ENCODE measurements at regions not wholly inside any gene's neighbourhood (a gene's known extent, or its start where the extent isn't known, plus 50 kb on each side); places are given as distances from the start of the nearest gene placed in this dataset.

GRCh38 chr7:24477398-24478136 is 95.7 kb upstream of the PALS2 start:
- H3K4me1 ChIP-seq (ENCODE audit: insufficient read depth, poor library complexity, severe bottlenecking) = peaks cover 7% of the 10 kb centered on the region
- no peaks in the 10 kb centered on the region for H3K9me3 ChIP-seq (ENCODE audit: severe bottlenecking)
- no peak overlapping the region for H3K4me3 ChIP-seq (ENCODE audit: severe bottlenecking)
- peak; percentile 81 for ATAC-seq (ENCODE audit: low read depth)
- no peaks in the 10 kb centered on the region for H3K36me3 ChIP-seq (ENCODE audit: low read depth)
- peaks cover 2% of the 10 kb centered on the region for H3K27me3 ChIP-seq (ENCODE audit: insufficient read depth, poor library complexity, severe bottlenecking)
- DNase-seq (ENCODE audit: low spot score) = no peak
- TF ChIP-seq CTCF (IDR thresholded peaks at IDR 0.05; ENCODE audit: poor library complexity, severe bottlenecking) = no peak
- H3K27ac ChIP-seq (ENCODE audit: poor library complexity, severe bottlenecking) = no peak overlapping the region

- H3K9me3 ChIP-seq (ENCODE audit: severe bottlenecking) = no peaks in the 10 kb centered on the region
- H3K4me3 ChIP-seq (ENCODE audit: severe bottlenecking) = no peak overlapping the region
- ATAC-seq (ENCODE audit: low read depth) (no peak), DNase-seq (ENCODE audit: low spot score) (no peak)
- H3K27me3 ChIP-seq (ENCODE audit: insufficient read depth, poor library complexity, severe bottlenecking) = peaks cover 2% of the 10 kb centered on the region
- H3K27ac ChIP-seq (ENCODE audit: poor library complexity, severe bottlenecking) = no peak overlapping the region
- no peaks in the 10 kb centered on the region for H3K36me3 ChIP-seq (ENCODE audit: low read depth)
- H3K4me1 ChIP-seq (ENCODE audit: insufficient read depth, poor library complexity, severe bottlenecking) = peaks cover 7% of the 10 kb centered on the region
- TF ChIP-seq CTCF (IDR thresholded peaks at IDR 0.05; ENCODE audit: poor library complexity, severe bottlenecking) = no peak
Observed at GRCh38 chr7:24478137-24478655, 95.1 kb upstream of the PALS2 start.

GRCh38 chr7:24480501-24480900 is 92.8 kb upstream of the PALS2 start:
- Histone ChIP-seq H3K4me3 (ENCODE audit: severe bottlenecking) (no peak overlapping the region), H3K27ac (ENCODE audit: poor library complexity, severe bottlenecking) (no peak overlapping the region), H3K9me3 (ENCODE audit: severe bottlenecking) (no peaks in the 10 kb centered on the region), H3K36me3 (ENCODE audit: low read depth) (no peaks in the 10 kb centered on the region), H3K4me1 (ENCODE audit: insufficient read depth, poor library complexity, severe bottlenecking) (peaks cover 7% of the 10 kb centered on the region), H3K27me3 (ENCODE audit: insufficient read depth, poor library complexity, severe bottlenecking) (no peaks in the 10 kb centered on the region)
- ATAC-seq (ENCODE audit: low read depth) (no peak), DNase-seq (ENCODE audit: low spot score) (no peak)
- no peak for TF ChIP-seq CTCF (IDR thresholded peaks at IDR 0.05; ENCODE audit: poor library complexity, severe bottlenecking)

GRCh38 chr7:24483804-24484203 is 89.4 kb upstream of the PALS2 start:
- no peak for TF ChIP-seq CTCF (IDR thresholded peaks at IDR 0.05; ENCODE audit: poor library complexity, severe bottlenecking)
- Histone ChIP-seq H3K27me3 (ENCODE audit: insufficient read depth, poor library complexity, severe bottlenecking) (no peaks in the 10 kb centered on the region), H3K4me1 (ENCODE audit: insufficient read depth, poor library complexity, severe bottlenecking) (no peaks in the 10 kb centered on the region), H3K9me3 (ENCODE audit: severe bottlenecking) (no peaks in the 10 kb centered on the region), H3K4me3 (ENCODE audit: severe bottlenecking) (no peak overlapping the region), H3K27ac (ENCODE audit: poor library complexity, severe bottlenecking) (no peak overlapping the region), H3K36me3 (ENCODE audit: low read depth) (no peaks in the 10 kb centered on the region)
- ATAC-seq (ENCODE audit: low read depth) (no peak), DNase-seq (ENCODE audit: low spot score) (no peak)

- Histone ChIP-seq H3K27me3 (ENCODE audit: insufficient read depth, poor library complexity, severe bottlenecking) (peaks cover 25% of the 10 kb centered on the region), H3K27ac (ENCODE audit: poor library complexity, severe bottlenecking) (no peak overlapping the region), H3K9me3 (ENCODE audit: severe bottlenecking) (no peaks in the 10 kb centered on the region), H3K36me3 (ENCODE audit: low read depth) (no peaks in the 10 kb centered on the region), H3K4me3 (ENCODE audit: severe bottlenecking) (no peak overlapping the region), H3K4me1 (ENCODE audit: insufficient read depth, poor library complexity, severe bottlenecking) (no peaks in the 10 kb centered on the region)
- ATAC-seq (ENCODE audit: low read depth) (no peak), DNase-seq (ENCODE audit: low spot score) (no peak)
- no peak for TF ChIP-seq CTCF (IDR thresholded peaks at IDR 0.05; ENCODE audit: poor library complexity, severe bottlenecking)
Observed at GRCh38 chr7:24492576-24492975, 80.7 kb upstream of the PALS2 start.

All from RWPE2 (cell line).